ENCODE measurements at regions not wholly inside any gene's neighbourhood (a gene's known extent, or its start where the extent isn't known, plus 50 kb on each side); places are given as distances from the start of the nearest gene placed in this dataset.

DNA sequence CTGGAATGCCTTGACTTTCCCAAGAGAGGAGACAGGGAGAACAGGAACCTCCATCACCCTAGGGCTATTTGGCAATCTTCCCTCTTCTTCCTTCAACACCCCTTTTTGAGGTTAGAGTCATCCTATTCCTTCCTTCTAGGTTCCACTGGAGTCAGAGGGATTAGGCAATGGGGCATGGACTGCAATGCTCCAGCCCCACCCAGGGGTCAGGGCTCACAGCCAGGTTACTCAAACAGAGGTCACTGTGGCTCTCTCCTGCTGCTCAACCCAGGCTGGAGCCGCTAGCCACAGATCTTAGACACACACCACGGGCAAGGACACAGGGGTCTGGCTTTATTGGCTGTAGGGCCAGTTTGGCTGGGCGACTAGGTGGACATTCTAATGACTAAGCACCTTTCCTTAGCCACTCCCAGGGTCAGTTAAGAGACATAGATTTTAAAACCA lies 145.5 kb upstream of the NRIP1 start:
- TF ChIP-seq PRDM10 (tag by site-specific recombination; IDR thresholded peaks at IDR 0.05) (0 out of 2 replicates have a peak, but pooled peaks have one; percentile 24), ZNF521 (tag by site-specific recombination; IDR thresholded peaks at IDR 0.05) (no peak)
- Histone ChIP-seq H3K9me3 (ENCODE audit: control insufficient read depth, insufficient read depth, low read depth, low read length) (no peaks in the 10 kb centered on the region), H3K4me1 (ENCODE audit: control insufficient read depth, insufficient read depth, low read length) (peaks cover 11% of the 10 kb centered on the region; the same call in 1 of the 2 replicates), H3K4me3 (ENCODE audit: low read depth, low read length) (no peak overlapping the region), H3K27ac (ENCODE audit: extremely low read depth, low read depth, low read length) (no peak overlapping the region), H3K36me3 (ENCODE audit: control insufficient read depth in 2 of 2, insufficient read depth in 1 of 2, low read length in 2 of 2) (no peaks in the 10 kb centered on the region)
- POLR2A ChIA-PET = no interaction called here
- CTCF ChIA-PET = interaction anchor here (0.7 kb wide), 1 partner anchor 58 kb away, joined by 3 read pairs; no protein-coding TSS in a partner anchor

DNA sequence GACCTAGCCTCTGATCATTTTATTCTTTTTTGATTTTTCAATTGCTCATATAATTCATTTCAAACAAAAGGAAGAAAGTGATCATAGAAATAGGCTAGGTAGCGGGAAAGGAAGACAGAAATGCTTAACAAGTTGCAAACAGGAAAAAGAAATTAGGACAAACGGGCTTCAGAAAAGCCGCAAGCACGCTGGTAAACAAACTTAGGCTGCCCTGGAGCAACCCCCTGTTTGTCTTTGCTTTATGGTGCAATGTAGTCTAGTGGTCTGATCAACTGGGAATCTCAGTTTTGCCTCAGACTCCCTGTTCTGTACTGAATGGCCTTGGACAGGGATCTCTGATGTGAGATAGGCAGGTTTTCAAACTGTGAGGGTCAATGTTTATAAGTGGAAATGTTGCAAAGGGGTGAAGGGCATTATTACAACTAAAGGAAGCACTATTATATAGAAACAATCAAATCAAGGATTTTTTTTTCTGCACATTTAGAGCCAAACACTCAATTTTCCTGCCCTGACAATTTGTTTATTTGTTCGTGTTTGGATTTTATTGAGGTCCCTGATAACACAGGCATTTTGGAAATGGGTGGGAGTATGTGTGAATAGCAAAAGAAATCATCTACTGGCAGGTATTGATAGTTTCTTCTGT lies 146.8 kb upstream of the NRIP1 start:
- ChIA-PET CTCF (no interaction called here), POLR2A (no interaction called here)
- Histone ChIP-seq H3K27ac (ENCODE audit: extremely low read depth, low read depth, low read length) (no peak overlapping the region), H3K4me3 (ENCODE audit: low read depth, low read length) (no peak overlapping the region), H3K4me1 (ENCODE audit: control insufficient read depth, insufficient read depth, low read length) (peaks cover 11% of the 10 kb centered on the region; the same call in 1 of the 2 replicates), H3K36me3 (ENCODE audit: control insufficient read depth in 2 of 2, insufficient read depth in 1 of 2, low read length in 2 of 2) (no peaks in the 10 kb centered on the region), H3K9me3 (ENCODE audit: control insufficient read depth, insufficient read depth, low read depth, low read length) (no peaks in the 10 kb centered on the region)
- TF ChIP-seq MEIS1 (CRISPR knock-in tag; IDR thresholded peaks at IDR 0.05; ENCODE audit: borderline replicate concordance) (no peak), ZBTB6 (tag by site-specific recombination; IDR thresholded peaks at IDR 0.05) (no peak), FEZF1 (tag by site-specific recombination; IDR thresholded peaks at IDR 0.05) (no peak), ZNF132 (tag by site-specific recombination; IDR thresholded peaks at IDR 0.05; ENCODE audit: borderline replicate concordance) (no peak), ZNF112 (tag by site-specific recombination; IDR thresholded peaks at IDR 0.05) (no peak), SP2 (tag by site-specific recombination; IDR thresholded peaks at IDR 0.05) (no peak), ZXDB (tag by site-specific recombination; IDR thresholded peaks at IDR 0.05) (no peak), ZNF560 (tag by site-specific recombination; IDR thresholded peaks at IDR 0.05; ENCODE audit: borderline replicate concordance) (no peak), ZNF654 (tag by site-specific recombination; IDR thresholded peaks at IDR 0.05; ENCODE audit: low read depth) (no peak), SCRT2 (tag by site-specific recombination; IDR thresholded peaks at IDR 0.05) (no peak)
- TF ChIP-seq, protein P1, sequence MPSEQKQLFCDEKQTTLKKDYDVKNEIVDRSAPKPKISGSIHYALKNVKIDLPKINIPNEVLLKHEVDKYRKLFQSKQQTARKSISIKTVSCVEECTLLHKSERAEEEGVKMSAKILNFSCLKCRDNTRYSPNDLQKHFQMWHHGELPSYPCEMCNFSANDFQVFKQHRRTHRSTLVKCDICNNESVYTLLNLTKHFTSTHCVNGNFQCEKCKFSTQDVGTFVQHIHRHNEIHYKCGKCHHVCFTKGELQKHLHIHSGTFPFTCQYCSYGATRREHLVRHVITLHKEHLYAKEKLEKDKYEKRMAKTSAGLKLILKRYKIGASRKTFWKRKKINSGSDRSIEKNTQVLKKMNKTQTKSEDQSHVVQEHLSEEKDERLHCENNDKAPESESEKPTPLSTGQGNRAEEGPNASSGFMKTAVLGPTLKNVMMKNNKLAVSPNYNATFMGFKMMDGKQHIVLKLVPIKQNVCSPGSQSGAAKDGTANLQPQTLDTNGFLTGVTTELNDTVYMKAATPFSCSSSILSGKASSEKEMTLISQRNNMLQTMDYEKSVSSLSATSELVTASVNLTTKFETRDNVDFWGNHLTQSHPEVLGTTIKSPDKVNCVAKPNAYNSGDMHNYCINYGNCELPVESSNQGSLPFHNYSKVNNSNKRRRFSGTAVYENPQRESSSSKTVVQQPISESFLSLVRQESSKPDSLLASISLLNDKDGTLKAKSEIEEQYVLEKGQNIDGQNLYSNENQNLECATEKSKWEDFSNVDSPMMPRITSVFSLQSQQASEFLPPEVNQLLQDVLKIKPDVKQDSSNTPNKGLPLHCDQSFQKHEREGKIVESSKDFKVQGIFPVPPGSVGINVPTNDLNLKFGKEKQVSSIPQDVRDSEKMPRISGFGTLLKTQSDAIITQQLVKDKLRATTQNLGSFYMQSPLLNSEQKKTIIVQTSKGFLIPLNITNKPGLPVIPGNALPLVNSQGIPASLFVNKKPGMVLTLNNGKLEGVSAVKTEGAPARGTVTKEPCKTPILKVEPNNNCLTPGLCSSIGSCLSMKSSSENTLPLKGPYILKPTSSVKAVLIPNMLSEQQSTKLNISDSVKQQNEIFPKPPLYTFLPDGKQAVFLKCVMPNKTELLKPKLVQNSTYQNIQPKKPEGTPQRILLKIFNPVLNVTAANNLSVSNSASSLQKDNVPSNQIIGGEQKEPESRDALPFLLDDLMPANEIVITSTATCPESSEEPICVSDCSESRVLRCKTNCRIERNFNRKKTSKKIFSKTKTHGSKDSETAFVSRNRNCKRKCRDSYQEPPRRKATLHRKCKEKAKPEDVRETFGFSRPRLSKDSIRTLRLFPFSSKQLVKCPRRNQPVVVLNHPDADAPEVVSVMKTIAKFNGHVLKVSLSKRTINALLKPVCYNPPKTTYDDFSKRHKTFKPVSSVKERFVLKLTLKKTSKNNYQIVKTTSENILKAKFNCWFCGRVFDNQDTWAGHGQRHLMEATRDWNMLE (tag by site-specific recombination; conservative IDR thresholded peaks at IDR 0.05; ENCODE audit: low read depth) = no peak
- TF ChIP-seq, protein P2, sequence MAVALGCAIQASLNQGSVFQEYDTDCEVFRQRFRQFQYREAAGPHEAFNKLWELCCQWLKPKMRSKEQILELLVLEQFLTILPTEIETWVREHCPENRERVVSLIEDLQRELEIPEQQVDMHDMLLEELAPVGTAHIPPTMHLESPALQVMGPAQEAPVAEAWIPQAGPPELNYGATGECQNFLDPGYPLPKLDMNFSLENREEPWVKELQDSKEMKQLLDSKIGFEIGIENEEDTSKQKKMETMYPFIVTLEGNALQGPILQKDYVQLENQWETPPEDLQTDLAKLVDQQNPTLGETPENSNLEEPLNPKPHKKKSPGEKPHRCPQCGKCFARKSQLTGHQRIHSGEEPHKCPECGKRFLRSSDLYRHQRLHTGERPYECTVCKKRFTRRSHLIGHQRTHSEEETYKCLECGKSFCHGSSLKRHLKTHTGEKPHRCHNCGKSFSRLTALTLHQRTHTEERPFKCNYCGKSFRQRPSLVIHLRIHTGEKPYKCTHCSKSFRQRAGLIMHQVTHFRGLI (tag by site-specific recombination; IDR thresholded peaks at IDR 0.05) = no peak

All from HEK293 (cell line).